ENCODE measurements at regions not wholly inside any gene's neighbourhood (a gene's known extent, or its start where the extent isn't known, plus 50 kb on each side); places are given as distances from the start of the nearest gene placed in this dataset.

DNA sequence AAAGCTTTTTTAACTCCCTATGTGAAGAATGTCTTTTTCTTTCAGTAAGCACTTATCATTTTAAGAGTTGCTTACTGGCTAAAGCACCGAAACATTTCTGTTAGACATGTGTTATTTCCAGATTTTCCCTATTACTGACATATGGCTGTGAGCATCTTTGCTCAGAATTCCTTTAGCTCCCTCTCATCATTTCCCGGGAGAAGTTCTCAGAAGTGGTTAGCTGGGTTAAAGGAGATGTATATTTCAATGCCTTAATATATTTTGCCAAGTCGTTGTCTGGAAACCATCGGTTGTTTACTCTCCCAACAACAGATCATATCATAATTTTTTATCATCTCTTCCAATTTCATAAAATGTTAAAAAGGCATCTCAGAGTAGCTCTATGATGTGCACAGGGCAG, 396.5 kb downstream of the OCA2 start:
- DNase-seq, result no peak

DNA sequence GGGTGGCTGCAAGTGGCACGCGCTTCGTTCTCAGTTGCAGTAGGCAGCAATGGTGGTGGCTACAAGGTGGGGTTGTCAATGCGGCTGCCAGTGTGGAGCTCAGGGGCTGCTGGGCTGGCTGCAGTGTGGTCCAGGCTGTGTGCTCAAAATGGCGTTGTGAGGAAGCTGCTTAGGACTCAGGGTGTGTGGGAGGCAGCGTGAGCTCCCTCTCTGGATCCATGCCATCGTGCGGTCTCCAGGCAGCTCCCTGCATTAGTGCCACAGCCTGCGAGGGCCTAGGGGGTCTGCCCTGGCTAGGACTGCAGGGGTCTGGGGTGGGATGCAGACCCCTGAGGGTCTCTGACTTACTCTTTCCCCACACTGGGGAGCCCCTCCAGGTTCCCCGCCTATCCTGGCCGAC, 397.2 kb downstream of the OCA2 start:
- no peak for DNase-seq

DNA sequence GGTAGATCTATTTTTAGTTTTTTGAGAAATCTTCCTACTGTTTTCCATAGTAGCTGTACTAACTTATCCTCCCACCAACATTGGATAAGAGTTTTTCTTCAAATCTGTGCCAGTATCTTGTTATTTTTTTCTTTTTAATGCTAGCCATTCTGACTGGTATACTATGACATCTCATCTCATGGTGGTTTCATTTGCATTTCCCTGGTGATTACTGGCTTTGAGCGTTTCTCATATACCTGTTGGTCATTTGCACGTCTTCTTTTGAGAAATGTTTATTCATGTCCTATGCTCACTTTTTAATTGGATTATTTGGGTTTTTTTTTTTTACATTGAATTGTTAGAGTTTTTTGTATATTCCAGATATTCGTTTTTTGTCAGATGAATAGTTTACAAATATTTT, 398.1 kb downstream of the OCA2 start:
- DNase-seq, result no peak

DNA sequence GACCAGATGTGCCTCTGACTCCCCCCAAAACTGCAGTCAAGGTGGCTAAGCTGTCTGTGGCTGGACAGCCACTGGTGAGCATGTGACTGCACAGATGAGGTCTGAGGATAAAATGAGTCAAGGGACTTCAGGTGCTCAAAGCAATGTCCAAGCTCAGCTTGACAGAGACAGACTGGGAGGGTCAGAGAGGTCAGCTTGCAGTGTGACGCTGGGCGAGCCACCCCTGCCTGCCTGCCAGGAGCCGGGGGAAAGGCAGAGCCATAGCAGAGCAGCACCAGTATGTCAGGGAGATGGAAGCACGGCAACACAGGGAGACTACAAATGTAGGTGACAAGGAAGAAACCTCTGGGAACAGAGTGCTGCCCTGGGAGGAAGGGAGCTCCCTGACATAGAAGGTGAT, 399.4 kb downstream of the OCA2 start:
- DNase-seq, result no peak

DNA sequence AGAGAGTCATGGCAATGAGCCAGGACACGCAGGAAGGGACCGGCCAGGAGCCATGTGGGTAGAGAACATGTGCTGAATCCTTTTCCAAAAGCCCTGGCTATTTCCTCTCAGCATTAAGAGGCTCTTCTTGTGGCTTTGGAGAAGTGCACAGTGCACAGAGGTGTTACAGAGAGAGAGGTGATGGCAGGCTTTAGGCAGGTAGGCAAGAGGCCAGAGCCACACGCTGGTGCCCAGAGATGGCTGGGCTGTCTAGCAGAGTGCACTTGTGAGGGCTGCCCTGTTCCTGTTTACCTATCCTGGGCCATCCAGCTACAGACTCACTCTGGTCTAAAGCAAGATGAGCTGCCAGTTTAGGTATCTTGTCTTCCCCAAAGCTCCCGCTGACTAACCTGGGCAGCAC, 402.6 kb downstream of the OCA2 start:
- DNase-seq, result no peak

DNA sequence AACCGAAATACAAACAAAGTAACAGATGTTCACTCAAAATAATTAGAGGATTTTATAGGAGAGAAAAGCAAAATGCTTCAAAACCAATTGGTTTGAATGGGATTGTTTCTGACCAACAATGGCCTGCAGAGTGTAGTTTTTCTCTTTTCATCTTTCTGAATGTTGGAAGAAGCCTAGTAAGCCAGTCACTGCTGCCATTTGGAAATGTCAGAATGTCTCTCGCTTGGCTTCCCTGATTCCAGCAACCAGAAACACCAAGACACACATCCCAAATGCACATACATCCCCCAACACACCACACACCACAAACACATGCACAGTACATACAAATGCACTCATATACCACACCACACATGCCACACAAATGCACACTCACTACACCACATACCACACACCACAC, 403.4 kb downstream of the OCA2 start:
- DNase-seq, result no peak

DNA sequence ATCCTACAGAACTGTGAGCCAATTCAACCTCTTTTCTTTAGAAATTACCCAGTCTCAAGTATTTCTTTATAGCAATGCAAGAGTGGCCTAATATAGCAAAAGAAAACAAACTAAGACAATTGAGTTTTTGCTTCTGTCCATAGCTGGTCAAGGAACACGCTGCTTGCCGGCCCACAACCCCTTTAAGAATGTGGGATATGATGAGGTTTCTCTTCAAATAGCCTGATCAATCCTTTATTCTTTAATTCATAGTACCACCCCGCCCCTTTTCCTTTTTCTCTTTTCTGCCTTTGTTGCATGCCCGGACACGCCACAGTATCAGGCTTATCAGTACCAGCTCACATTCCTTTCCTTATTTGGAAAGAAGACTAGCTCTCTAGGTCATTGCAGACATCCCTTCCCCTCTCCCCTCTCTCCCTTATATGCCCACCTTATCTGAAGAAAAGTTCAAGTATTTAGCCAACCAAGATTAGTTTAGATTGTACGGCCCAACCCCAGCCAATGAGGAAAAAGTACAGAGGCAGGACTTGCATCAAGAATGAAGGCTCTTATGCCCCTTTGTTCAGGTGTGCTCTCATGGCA, 404.5 kb downstream of the OCA2 start:
- no peak for DNase-seq

DNA sequence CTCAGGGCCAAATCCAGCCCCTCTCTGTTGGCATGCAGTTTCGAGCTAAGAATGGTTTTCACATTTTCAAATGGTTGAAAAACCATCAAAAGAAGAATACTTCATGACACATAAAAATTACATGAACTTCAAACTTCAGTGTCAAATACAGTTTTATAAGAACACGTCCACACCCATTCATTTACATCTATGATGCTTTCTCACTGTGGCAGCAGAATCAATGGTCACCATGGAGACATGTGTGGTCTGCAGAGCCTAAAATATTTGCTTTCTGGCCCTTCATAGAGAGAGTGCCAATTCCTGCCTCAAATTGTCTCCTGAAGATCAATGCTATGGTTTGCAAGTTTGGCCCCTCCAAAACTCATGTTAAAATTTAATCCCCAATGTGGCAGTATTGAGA, 405.8 kb downstream of the OCA2 start:
- DNase-seq, result no peak

DNA sequence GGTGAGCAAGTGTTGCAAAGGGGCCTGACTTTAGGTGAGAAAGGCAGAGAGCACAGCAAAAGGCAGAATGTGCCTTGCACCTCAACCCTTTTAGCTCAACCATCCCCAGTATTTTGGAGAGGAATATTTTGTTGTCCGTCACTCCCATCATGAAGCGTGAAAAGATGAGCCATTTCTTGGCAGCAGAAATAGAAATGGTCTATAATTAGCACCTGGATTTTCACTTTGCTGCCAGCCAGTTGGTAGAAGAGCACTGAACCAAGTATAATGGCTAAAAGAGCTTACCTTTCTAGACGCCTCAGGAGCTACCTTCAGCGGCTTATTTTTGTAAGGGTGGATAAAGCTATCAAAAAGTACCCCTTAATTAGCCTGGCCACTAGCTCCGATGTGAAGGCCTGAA, 406.7 kb downstream of the OCA2 start:
- no peak for DNase-seq

DNA sequence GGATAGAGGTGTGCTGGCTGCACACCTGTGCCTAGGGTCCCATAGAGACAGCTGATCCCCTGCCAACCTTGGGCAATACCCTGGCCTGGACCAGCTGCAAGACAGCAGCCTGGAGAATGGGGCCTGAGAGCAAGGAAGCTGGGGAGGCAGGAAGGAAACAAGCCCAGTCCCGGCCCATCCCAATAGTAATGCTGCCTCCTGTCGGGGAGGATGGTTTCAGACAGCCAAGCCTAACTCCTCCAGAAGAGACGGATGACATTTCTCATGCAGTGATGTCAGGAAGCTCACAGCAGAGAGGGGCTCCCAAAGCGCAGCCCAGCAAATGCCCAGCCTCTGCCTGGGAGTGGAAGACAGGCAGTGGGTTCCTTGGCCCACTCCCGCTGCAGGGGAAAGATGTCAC, 408.8 kb downstream of the OCA2 start:
- DNase-seq, result no peak

DNA sequence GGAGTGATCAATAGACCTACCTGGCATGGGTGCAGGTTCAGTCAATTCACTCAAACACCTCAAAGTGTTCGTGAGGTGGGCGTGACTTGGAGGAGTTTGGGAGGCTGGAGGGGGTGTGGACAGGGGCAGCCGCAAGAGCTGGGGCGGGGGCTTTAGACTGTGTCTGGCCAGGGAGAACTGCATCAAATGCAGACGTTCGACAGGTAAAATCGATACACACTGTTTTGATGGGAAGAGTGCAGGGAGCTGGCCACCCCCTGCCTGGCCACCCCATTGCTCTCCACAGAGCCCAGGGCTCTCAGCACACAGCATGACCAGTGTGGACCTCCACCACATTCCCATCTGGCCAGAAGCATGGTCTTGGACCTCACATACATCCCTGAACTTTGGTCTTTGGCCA, 412.1 kb downstream of the OCA2 start:
- DNase-seq, result no peak

DNA sequence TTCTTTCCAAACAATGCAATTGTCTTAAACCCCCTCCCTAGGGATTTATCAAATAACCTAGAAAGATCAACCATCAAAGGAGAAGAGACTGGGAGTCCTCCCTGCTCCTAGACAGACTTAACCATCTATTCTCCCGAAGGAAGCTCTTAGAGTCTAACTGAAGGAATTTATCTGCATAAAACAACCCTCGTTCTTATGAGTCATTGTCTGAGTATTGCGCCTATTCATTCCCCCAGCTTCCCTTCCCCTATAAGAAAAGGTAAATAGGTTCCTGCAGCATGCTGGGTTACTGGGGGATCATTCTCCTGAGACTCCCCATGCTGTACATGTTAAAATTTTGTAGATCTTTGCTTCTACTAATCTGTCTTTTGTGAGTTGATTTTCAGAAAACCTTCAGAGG, 412.7 kb downstream of the OCA2 start:
- no peak for DNase-seq

DNA sequence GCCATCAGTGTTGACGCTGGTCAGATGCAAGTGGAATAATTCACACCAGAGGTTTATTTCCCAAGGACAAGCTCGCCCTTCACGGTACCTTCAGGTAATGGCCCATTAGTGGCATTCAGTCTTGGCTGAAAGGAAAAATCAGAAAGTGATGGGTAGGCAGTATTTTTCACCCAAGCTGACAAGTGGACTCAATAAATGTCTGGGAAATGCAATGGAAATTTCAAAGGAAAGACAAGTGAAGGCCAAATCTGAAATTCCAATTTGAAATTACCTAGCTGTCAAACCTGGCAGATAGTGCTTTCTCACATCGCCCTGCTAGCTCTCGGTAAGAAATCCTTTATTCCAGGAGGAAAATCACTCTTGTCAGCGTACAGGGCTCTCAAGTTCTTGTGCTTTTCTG, 413.5 kb downstream of the OCA2 start:
- no peak for DNase-seq

DNA sequence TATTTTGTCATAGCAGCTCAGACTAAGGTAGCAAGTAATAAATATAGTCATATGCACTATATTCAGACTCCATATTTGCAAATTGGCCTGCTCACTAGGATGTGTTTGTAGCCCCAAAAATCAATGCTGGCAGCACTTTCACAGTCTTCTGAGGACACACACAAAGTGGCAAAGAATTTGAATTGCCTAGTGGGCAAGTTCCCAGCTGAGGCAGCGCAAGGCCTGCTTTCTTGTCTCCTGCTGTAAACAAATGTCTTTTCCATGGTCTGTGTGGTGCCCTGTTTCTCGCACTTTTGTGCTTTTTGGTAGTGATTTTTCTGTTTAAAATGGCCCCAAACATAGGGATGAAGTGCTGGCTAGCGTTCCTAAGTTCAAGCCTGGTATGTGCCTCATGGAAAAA, 416.0 kb downstream of the OCA2 start:
- DNase-seq, result no peak

DNA sequence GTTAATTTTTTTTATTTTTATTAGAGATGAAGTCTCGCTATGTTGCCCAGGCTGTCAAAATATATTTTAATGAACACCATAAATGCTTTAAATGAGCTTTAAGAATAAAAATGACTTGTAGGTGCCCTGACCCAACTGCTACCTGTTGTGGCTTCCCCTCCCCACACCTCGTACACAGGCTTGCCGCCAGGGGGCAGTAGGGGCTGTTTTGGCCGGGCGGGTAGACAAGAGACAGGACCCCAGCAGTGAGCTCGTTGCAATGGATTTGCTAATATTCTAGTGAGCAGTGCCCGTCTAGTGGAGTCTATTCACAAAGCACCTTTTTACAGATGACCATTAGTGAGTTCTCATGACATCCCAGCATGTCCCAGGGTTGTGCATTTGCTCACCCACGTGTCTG, 418.1 kb downstream of the OCA2 start:
- no peak for DNase-seq

DNA sequence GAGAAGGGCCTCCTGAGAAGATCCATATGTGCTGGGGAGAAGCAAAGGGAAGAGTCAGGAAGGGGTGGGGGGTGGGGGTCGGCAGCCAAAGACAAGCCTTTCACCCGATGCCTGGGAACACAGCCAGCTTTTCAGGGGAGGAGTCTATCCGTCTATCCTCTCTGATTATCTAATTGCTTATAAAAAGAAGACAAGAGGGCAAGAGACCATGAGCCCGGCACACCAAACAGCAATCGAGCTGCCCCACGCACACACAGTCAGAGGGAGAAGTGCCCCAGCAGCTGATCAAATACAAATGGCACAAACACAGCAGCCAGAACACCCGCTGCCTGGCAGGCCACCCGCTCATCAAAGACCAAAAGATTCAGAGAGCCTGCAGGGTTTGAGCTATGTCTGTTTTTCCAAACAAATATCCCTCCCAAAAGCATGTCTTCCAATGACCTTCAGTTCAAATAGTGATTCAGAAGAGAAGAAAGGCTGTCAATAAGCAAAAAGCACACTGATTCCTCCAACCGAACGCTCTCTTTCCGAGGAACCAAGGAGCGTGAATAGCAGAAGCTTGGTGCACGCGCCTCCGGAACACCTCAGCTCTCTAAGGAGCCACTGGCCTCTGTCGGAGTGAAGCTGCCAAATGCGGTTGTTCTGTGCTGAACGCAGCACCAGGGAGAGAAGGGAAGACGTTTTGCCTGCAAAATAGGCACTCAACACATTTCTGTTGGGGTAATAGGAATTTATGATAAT, 419.2 kb downstream of the OCA2 start:
- DNase-seq, result peak; percentile 7

DNA sequence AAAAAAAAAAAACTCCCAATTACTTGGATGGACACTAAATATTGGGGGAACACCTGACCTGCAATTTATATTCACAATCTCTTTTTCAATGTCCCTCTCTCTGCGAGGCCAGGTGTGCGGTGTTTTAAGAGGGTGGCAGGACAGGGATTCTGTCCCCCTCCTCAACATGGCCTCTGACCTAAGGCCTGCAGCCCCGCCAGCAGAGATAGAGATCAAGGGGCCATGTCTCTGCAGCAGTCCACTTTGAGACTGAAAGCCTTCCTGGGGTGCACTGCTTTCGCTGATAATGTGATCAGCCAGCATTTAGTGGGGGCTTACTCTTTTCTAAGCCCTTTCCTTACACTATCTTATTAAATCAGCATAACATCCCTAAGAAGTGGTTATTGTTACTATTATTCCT, 419.9 kb downstream of the OCA2 start:
- DNase-seq, result no peak

DNA sequence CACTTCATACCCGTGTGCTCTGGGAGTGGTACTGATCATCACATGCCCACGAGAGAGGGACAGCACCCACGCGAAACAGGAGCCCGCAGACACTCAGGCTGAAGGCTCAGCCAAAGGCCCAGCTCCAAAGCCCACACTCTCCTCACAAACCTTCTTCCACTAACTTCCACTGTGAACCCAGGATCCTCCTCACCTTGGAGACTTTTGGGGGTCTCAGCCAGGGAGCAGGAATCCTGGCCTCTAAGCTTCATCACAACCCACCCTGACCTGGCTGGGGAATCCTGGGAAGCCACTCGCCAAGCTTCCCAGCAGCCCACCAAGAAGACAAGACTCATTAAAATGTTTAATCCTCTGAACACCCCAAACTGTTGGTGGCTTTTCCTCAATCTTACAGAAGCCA, 421.2 kb downstream of the OCA2 start:
- no peak for DNase-seq

DNA sequence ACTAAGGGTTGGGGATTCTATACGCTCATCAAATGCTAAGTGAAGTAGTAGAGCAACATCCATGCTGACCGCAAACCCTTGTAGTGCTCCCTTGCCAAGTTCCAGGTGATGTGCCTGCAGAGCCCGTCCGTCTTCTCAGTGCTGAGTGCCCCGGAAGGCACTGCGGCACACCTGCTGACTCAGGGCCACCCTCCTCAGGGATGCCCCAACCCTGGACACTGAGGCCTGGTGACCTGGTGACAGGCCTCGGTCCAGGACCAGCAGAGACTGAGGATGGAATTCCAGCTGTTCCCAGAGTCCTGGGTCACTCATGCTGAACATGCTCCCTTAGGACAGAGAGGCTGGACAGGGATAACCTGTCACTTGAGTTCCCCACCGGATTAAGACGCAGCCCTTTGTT, 422.5 kb downstream of the OCA2 start:
- DNase-seq, result no peak

DNA sequence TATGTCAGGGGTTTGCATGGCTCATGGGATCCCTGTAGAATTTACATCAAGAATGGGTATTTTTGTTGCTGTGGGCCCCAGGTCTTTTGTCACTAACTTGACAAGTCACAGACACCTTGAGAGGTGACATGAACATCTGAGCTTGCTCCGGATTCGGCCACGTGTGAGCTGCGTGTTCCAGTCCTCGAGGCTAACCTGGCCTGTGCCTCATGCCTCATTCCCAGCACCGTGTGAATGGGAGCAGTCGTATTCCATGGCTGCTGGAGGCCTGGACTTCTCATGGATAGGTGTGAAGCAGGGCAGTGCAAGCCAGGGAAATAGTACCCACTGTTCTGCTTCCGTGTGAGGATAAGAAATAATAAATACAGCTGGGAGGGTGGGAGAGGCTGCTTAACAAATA, 423.5 kb downstream of the OCA2 start:
- no peak for DNase-seq

DNA sequence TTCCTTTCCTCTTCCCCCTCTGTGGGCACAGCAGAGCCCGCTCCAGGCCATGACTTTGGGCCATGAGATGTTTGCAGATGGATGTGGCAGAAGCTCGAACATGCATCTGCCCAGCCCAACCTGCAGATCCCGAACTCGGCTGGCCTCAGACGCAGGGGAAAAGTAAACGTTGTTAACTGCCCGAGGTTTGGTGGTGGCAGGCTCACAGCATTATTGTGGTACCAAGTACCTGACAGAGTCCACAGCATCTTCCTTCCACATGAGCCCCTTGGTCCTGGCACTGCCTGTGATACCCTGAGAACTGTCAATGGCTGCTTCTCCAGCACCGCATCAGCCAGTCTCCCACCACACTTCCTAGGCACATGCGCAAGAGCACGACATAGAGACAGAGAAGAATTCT, 424.3 kb downstream of the OCA2 start:
- DNase-seq, result no peak

DNA sequence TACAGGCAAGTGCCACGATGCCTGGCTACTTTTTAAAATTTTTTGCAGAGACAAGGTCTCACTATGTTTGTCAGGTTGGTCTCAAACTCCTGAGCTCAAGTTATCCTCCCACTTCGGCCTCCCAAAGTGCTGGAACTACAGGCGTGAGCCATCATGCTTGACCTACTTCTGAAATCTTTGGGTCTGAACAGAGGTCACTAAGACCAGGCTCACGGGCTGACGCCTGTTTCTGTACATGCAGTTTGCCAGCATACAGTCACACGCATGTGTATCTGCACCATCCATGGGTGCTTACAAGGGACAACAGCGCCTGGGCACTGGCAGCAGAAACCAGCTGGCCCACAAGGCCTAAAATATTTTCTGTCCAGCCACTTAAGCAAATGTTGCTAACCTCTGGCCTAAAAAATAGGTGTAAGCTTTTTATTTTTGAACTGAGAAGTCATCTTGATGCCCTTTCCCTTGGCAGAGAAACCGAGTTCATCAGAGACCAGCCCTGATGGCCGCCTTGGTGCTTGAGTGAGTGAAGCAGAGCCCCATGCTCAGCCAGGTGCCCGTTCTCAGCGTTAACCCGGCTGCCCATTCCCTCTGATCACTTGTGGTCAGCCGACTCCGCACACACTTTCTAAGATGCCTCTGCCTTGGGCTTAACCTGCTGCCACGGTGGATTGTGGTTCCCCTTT, 425.2 kb downstream of the OCA2 start:
- DNase-seq, result no peak

DNA sequence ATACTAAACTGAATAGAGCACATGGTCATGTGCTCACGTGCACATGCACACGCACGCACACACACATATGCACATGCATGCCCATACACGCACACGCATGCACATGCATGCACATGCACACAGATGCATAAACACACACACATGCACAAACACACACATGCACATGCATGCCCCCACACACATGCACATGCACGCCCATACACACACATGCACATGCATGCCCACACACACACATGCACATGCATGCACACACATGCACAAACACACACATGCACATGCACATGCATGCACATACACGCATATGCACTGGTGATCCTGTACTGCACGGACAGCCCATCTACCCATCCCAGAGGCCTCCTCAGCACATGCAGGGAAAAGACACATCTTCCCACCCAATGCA, 426.6 kb downstream of the OCA2 start:
- no peak for DNase-seq

DNA sequence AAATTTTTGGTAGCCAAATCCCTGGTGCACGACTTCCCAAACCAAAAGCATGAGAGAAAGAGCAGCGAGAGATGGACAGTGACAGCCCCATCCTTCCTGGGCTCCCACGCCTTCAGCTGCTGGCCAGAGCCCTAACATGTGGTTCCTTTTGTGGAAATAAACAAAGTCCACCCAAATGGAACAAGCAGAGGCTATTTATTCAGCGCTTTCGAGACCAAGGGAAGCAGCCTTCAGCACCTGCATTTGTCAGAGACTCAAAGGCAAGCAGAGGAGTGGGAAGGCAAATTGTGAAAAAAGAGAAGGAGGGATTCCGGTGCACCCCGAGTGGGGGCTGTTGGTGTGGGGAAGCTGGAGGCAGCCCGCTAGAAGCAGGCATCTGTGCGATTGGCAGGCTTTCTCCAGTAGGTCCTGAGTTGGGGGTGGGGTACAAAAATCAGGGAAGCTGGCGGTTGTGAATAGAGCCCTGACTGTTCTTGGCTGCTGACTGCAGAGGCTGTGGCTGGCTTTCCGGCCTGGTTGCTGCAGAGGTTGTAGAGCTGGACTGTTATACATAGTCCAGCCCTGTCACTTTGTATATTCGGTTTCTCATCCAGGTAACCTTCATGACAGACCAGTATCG, 427.2 kb downstream of the OCA2 start:
- no peak for DNase-seq

Measured in NCI-H1436 treated with DMSO at 0.1 percent for 48 hours (cell line).